HG03439 (cell line): ENCODE measurements at regions not wholly inside any gene's neighbourhood (a gene's known extent, or its start where the extent isn't known, plus 50 kb on each side); places are given as distances from the start of the nearest gene placed in this dataset.

Experiments used
- ATAC-seq: cut with Tn5 transposase; IDR thresholded peaks from one replicate; pipeline ENCODE4 v1.9.1; 2021; ENCODE audit warnings: mild to moderate bottlenecking, moderate library complexity; ENCODE audit not compliant: unreplicated experiment

- no peak for ATAC-seq
Measured at GRCh38 chr5:105794578-105794977, 1876.2 kb downstream of the EFNA5 start.

DNA sequence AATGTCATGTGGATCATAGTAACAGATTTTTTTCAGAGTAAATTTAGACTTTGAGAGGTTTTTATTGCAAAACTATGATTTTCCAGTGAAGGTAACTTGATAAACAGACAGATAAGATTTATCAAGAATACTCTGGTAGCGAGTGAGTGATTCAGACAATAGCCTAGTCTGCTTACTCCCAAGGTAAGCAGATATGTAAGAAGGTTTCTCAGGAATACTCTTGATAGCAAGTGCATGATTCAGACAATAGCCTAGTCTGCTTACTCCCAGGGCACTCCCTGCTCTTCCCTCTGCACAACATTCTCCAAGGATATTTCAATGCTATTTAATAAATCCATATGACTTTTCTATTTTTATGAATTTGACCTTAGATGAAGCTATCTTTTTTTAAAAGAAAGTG lies 1881.5 kb downstream of the EFNA5 start:
- ATAC-seq = no peak

DNA sequence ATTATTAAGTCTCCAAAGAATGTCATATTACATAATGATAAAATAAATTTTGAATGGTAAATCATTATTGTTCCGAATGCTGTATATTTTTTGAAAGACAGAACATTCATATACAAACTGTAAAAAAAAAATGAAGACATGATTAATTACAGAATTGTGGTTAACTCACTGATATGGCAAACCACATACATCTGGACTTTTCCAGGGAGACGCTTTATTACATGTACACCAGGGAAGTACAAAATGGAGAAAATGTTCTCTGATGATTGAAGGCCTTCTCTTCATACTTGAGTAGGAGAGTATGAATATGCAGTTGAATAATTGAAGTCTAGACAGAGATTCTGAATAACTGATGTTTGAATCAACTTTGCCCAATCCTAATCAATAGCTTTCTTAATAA lies 1886.9 kb downstream of the EFNA5 start:
- ATAC-seq = no peak

DNA sequence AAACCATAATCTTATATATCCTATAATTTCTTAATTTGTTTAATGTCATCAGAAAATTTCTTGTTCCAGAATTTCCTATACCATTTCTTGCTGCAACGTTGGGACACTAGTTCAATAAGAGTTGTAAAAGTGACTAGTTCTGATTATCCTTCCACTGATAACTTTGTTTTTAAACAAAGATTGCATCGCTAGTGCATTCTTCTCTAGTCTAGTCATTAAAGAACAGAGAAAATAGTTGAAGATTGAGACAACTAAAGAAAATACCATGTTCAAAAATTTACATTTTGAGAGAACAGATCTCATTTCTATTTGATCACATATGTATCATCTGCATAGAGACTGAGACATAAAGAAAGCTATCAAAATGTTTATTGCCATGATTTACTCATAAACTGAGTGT lies 1888.2 kb downstream of the EFNA5 start:
- no peak for ATAC-seq

DNA sequence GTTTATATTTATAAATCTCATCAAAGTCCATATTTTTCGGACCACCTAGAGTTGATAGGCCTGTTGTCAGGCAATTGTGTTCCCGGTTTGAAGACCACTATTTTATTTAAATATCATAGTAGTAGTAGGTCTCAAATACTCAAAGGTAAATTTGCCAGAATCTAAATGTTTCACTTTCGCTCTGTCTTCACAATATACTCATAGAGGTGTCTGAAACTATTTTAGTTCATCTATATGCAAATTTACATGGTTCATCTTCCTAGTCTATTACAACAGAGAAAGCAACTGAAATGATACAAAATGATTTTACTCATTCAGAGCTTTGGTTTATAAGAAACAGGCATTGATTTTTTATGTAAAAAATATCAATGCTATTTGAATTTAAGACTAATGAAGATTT lies 1897.5 kb downstream of the EFNA5 start:
- no peak for ATAC-seq

GRCh38 chr5:105767267-105767666 lies 1903.5 kb downstream of the EFNA5 start:
- ATAC-seq = no peak

GRCh38 chr5:105762728-105763127 lies 1908.0 kb downstream of the EFNA5 start:
- no peak for ATAC-seq

GRCh38 chr5:105754056-105754455 lies 1916.7 kb downstream of the EFNA5 start:
- ATAC-seq = no peak

DNA sequence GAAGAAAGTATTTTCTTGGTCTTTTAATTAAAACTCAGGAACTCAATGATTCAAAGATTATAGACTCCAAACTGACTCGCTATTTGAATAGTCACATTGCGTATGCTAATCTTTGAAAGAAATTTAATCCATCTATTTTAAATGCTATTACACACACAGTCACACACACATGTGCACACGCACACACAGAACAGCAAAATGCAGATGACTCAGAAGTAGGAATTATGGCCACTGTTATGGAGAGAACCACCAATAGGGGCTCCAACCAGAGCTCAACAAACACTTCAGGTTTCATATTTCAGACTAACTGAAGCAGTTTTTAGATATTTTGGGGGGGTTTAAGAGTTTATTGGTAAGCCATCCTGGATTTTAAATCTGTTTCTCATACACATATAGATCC lies 1917.9 kb downstream of the EFNA5 start:
- no peak for ATAC-seq

GRCh38 chr5:105751908-105752307 lies 1918.8 kb downstream of the EFNA5 start:
- ATAC-seq = no peak

- ATAC-seq = no peak
Measured at GRCh38 chr5:105745111-105745510, 1925.6 kb downstream of the EFNA5 start.

DNA sequence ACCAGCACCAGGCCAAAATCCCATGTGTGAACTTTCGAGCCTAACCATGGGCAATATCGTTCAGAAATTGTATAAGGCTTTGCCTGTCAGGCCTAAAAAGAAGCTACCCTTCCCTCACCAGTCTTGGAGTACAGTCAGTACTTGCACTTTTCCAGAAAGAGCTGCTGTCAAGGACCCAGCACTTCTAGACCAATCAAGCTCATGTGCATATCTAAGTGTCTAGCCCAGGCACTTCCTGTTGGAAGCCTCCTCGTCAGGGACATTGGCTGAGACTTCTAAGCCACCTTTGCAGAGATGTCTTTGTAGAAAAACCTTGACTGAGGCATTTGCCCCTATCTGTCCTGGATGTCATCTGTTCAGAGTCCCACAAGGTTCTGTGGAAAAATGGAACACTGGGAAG lies 1930.5 kb downstream of the EFNA5 start:
- ATAC-seq = no peak

DNA sequence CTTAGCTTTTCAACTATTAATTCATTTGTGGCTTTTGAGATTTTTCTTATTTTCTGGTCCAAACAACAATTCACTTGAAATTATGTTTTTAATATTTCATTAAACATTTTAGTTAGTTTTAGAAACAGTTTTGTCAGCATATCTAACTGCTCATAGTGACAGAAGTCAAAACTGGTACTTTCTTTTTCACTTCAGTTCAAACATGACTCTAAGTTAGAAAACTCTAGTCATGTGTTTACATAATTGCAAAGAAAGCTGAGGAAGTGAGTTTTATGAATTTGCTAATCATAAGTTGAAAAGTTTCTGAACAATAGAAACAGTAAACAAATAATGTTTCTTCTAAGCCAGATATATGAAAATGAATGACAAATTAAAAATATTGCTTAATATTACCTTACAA lies 1931.0 kb downstream of the EFNA5 start:
- ATAC-seq = no peak

DNA sequence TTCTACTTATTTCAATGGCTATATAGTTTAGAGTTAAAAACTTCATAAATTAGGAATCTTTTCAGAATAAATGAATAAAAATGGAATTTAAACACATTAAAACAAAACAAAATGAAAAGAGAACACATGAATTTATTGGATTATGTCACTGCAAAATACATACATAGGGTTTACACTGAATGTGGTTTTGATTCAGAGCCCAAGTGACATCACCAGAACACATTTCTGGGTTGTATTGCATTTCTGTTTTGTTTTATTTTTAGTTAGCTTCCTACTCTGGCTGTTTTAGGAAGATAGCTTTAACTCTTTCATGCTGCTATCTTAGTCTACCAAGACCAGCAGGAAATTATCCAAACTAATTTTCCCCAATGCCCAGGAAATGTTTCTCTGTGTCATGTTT lies 1935.0 kb downstream of the EFNA5 start:
- no peak for ATAC-seq

DNA sequence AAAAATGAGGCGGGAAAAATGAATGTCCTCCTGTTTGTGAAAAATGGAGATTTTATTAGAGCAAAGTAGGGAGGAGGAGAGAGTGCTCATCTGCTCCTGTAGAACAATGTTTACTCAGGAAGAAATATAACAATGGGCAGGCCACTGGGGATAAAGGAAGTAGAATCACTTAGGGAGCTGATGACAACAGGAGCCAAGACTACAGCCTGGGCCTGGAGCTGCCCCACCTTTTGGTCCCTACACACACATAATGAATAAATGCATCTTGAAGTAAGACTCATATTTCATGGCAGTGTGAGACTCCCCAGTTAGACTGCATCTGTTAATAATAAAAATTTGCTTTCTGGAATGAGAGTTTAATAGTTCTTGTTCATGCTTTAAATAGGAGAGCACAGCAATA lies 1939.8 kb downstream of the EFNA5 start:
- no peak for ATAC-seq

GRCh38 chr5:105726093-105726492 lies 1944.6 kb downstream of the EFNA5 start:
- no peak for ATAC-seq

DNA sequence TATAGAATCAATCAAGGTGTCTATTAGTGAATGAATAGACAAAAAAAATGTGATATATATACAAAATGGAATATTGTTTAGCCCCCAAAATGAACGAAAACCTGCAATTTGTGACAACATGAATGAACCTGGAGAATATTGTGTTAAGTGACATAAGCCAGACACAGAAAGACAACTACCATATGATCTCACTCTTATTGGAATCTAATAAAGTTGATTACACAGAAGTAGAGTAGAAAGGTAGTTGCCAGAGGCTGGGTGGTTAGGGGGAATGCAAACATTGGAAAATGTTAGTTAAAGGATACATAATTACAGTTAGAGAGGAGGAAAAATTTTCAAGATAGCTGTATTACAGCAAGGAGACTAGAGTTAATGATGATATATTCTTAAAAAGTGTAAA lies 1962.3 kb downstream of the EFNA5 start:
- no peak for ATAC-seq

GRCh38 chr5:105702323-105702722 lies 1968.4 kb downstream of the EFNA5 start:
- ATAC-seq = no peak

- ATAC-seq = no peak
Measured at GRCh38 chr5:105696440-105696839, 1974.3 kb downstream of the EFNA5 start.

GRCh38 chr5:105695941-105696340 lies 1974.8 kb downstream of the EFNA5 start:
- ATAC-seq = no peak

GRCh38 chr5:105689596-105689995 lies 1981.1 kb downstream of the EFNA5 start:
- no peak for ATAC-seq

DNA sequence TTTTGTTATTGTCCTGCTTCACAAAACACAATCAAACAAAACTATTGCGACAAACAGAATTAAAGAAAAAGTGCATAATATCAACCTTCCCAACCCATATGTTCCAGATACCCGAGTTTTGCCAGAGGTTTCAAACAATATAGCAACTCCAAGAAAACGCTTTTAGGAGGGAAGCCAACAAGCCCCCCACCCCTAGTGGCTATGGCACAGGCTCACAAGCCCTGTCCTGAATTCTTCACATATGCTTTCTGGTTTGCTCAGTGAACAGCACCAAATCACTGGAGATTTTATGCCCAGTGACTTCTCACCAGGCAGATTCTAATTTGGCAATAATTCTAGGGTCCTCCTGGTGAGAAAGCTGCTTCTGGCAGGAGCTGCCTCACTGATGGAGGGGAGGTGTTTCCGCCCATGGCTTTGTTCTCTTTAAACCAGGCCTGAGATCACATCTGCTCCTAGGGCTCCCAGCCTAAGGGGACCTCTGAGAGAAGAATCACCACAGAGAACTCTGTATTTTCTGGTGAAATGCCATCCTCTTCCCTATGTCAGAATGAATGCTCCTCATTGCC lies 1982.4 kb downstream of the EFNA5 start:
- no peak for ATAC-seq

GRCh38 chr5:105687493-105687892 lies 1983.2 kb downstream of the EFNA5 start:
- ATAC-seq = no peak

DNA sequence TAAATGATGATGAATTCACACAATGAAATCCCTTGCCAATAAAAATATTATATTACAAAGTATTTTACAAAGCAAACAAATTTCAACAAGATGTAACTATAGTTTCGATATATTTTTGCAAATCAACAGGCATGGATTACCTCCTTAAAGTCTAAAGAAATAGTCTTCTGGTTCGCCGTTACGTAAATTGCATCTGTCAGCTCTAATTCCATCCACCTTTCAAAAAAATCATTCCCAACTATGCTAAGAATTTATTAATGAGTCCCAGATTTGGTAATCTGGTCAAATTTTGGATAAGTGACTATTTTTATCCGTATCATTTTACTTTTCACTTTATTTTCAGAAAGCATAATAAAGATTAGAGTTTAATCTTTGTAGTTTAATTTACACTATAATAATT lies 1984.9 kb downstream of the EFNA5 start:
- ATAC-seq = no peak
